HEK293 (cell line): ENCODE measurements at regions not wholly inside any gene's neighbourhood (a gene's known extent, or its start where the extent isn't known, plus 50 kb on each side); places are given as distances from the start of the nearest gene placed in this dataset.

Experiments
- CTCF ChIA-PET: fragments of 350-600 bp; formaldehyde crosslinking; extraction: SDS; loops from one replicate; lab custom pipeline; 2021; ENCODE audit warnings: antibody characterized with exemption; lab: Yijun Ruan, JAX
- POLR2A ChIA-PET: fragments of 300-600 bp; formaldehyde crosslinking; extraction: SDS; loops from one replicate; lab custom pipeline; 2020; ENCODE audit warnings: antibody characterized with exemption, inconsistent platforms; lab: Yijun Ruan, JAX
- H3K27ac ChIP-seq: fragments of 200-500 bp; sonication (Bioruptor generic); 2 replicates; pipeline ENCODE4 v1.5.1; 2014; ENCODE audit warnings: low read depth, low read length, control low read depth, inconsistent platforms; ENCODE audit errors: extremely low read depth
- H3K36me3 ChIP-seq, 2 experiments: fragments of 200-500 bp in 1 of 2; sonication (Bioruptor generic) in 1 of 2; 1 replicate in 1 of 2; 2 replicates in 1 of 2; pipeline ENCODE4 v1.5.1; 2014 to 2017; ENCODE audit warnings: inconsistent platforms in 2 of 2, low read length in 2 of 2; ENCODE audit not compliant: control insufficient read depth in 2 of 2, insufficient read depth in 1 of 2
- H3K4me1 ChIP-seq: fragments of 200-500 bp; sonication (Bioruptor generic); 2 replicates; pipeline ENCODE4 v1.5.1; 2014; ENCODE audit warnings: mild to moderate bottlenecking, low read length, inconsistent platforms; ENCODE audit not compliant: control insufficient read depth, insufficient read depth
- H3K4me3 ChIP-seq: 2 replicates; pipeline ENCODE4 v1.5.1; 2011; ENCODE audit warnings: low read depth, mild to moderate bottlenecking, control low read depth, low read length, moderate library complexity
- H3K9me3 ChIP-seq: fragments of 200-500 bp; sonication (Bioruptor generic); 2 replicates; pipeline ENCODE4 v1.5.1; 2014; ENCODE audit warnings: low read depth, low read length, inconsistent platforms; ENCODE audit not compliant: control insufficient read depth, insufficient read depth
- HOXC10 ChIP-seq: sonication (generic); formaldehyde crosslinking; IDR thresholded peaks from 2 replicates; pipeline ENCODE4 v1.8.1; 2023; ENCODE audit warnings: mild to moderate bottlenecking, missing genetic modification reagents
- REPIN1 ChIP-seq: fragments of 450-650 bp; formaldehyde crosslinking; IDR thresholded peaks from 2 replicates; pipeline ENCODE4 v1.5.1; 2017; ENCODE audit warnings: missing biosample characterization, missing genetic modification characterization, low read depth
- SCRT1 ChIP-seq: fragments of 450-650 bp; formaldehyde crosslinking; IDR thresholded peaks from 2 replicates; pipeline ENCODE4 v1.5.1; 2016; ENCODE audit warnings: missing biosample characterization, missing genetic modification characterization, borderline replicate concordance
- SETDB1 ChIP-seq: IDR thresholded peaks from one replicate; pipeline ENCODE4 v1.6.1; 2017; ENCODE audit warnings: mild to moderate bottlenecking, low read length, moderate library complexity, mixed read lengths; ENCODE audit not compliant: insufficient read length
- TCF7L2 ChIP-seq: IDR thresholded peaks from 2 replicates; pipeline ENCODE4 v1.6.1; 2011; ENCODE audit warnings: low read depth, mild to moderate bottlenecking, inconsistent platforms, low read length, moderate library complexity, borderline replicate concordance
- ZFP41 ChIP-seq: fragments of 450-650 bp; formaldehyde crosslinking; IDR thresholded peaks from 2 replicates; pipeline ENCODE4 v1.5.1; 2016; ENCODE audit warnings: missing biosample characterization, missing genetic modification characterization, borderline replicate concordance
- ZNF140 ChIP-seq: fragments of 450-650 bp; formaldehyde crosslinking; IDR thresholded peaks from 2 replicates; pipeline ENCODE4 v1.5.1; 2016; ENCODE audit warnings: missing biosample characterization, missing genetic modification characterization
- ZNF175 ChIP-seq: fragments of 450-650 bp; formaldehyde crosslinking; IDR thresholded peaks from 2 replicates; pipeline ENCODE4 v1.5.1; 2016; ENCODE audit warnings: missing biosample characterization, missing genetic modification characterization
- ZNF266 ChIP-seq: fragments of 450-650 bp; formaldehyde crosslinking; IDR thresholded peaks from 2 replicates; pipeline ENCODE4 v1.5.1; 2016; ENCODE audit warnings: missing biosample characterization, missing genetic modification characterization, low read depth
- ZNF341 ChIP-seq: fragments of 450-650 bp; formaldehyde crosslinking; IDR thresholded peaks from 2 replicates; pipeline ENCODE4; 2016; ENCODE audit warnings: low read depth, missing biosample characterization, missing genetic modification characterization
- ZNF548 ChIP-seq: fragments of 450-650 bp; formaldehyde crosslinking; IDR thresholded peaks from 2 replicates; pipeline ENCODE4 v1.5.1; 2016; ENCODE audit warnings: missing biosample characterization, missing genetic modification characterization
- ZNF660 ChIP-seq: fragments of 450-650 bp; IDR thresholded peaks from 2 replicates; pipeline ENCODE4 v1.5.1; 2018; ENCODE audit warnings: missing biosample characterization, mild to moderate bottlenecking, missing genetic modification characterization
- ZNF677 ChIP-seq: fragments of 450-650 bp; IDR thresholded peaks from 2 replicates; pipeline ENCODE4 v1.5.0; 2018; ENCODE audit warnings: missing biosample characterization, mild to moderate bottlenecking, missing genetic modification characterization, moderate library complexity
- ZNF777 ChIP-seq: fragments of 450-650 bp; formaldehyde crosslinking; IDR thresholded peaks from 2 replicates; pipeline ENCODE4 v1.5.1; 2017; ENCODE audit warnings: missing biosample characterization, missing genetic modification characterization, borderline replicate concordance
- ZSCAN16 ChIP-seq: fragments of 450-650 bp; formaldehyde crosslinking; IDR thresholded peaks from 2 replicates; pipeline ENCODE4 v1.5.1; 2016; ENCODE audit warnings: missing biosample characterization, missing genetic modification characterization
- TF ChIP-seq, protein P1 (sequence below): fragments of 450-650 bp; formaldehyde crosslinking; IDR thresholded peaks from 2 replicates; pipeline ENCODE4 v1.5.1; 2016; ENCODE audit warnings: missing biosample characterization, missing genetic modification characterization
- TF ChIP-seq, protein P2 (sequence below): fragments of 450-650 bp; formaldehyde crosslinking; IDR thresholded peaks from 2 replicates; pipeline ENCODE4 v1.5.1; 2016; ENCODE audit warnings: missing biosample characterization, missing genetic modification characterization
- TF ChIP-seq, protein P3 (sequence below): fragments of 450-650 bp; formaldehyde crosslinking; IDR thresholded peaks from 2 replicates; pipeline ENCODE4 v1.5.1; 2016; ENCODE audit warnings: missing biosample characterization, missing genetic modification characterization, borderline replicate concordance
- TF ChIP-seq, protein P4 (sequence below): fragments of 450-650 bp; formaldehyde crosslinking; IDR thresholded peaks from 2 replicates; pipeline ENCODE4 v1.5.1; 2017; ENCODE audit warnings: missing biosample characterization, missing genetic modification characterization
- TF ChIP-seq, protein P5 (sequence below): fragments of 450-650 bp; formaldehyde crosslinking; IDR thresholded peaks from 2 replicates; pipeline ENCODE4 v1.5.1; 2016; ENCODE audit warnings: missing biosample characterization, missing genetic modification characterization

GRCh38 chr6:164290101-164290500 lies 875.6 kb downstream of the QKI start:
- no peak overlapping the region for H3K4me3 ChIP-seq
- H3K4me1 ChIP-seq = no peaks in the 10 kb centered on the region
- CTCF ChIA-PET = no interaction called here
- POLR2A ChIA-PET = no interaction called here
- no peaks in the 10 kb centered on the region for H3K36me3 ChIP-seq
- TF ChIP-seq ZNF677 (no peak), ZNF548 (tag by site-specific recombination) (no peak), ZNF341 (tag by site-specific recombination) (no peak), REPIN1 (tag by site-specific recombination) (no peak)
- no peak overlapping the region for H3K27ac ChIP-seq
- H3K9me3 ChIP-seq = no peaks in the 10 kb centered on the region

GRCh38 chr6:164286011-164286410 lies 871.5 kb downstream of the QKI start:
- ChIA-PET CTCF (no interaction called here), POLR2A (no interaction called here)
- Histone ChIP-seq H3K4me3 (no peak overlapping the region), H3K36me3 (no peaks in the 10 kb centered on the region), H3K4me1 (no peaks in the 10 kb centered on the region), H3K9me3 (no peaks in the 10 kb centered on the region), H3K27ac (no peak overlapping the region)
- TF ChIP-seq, protein P1, sequence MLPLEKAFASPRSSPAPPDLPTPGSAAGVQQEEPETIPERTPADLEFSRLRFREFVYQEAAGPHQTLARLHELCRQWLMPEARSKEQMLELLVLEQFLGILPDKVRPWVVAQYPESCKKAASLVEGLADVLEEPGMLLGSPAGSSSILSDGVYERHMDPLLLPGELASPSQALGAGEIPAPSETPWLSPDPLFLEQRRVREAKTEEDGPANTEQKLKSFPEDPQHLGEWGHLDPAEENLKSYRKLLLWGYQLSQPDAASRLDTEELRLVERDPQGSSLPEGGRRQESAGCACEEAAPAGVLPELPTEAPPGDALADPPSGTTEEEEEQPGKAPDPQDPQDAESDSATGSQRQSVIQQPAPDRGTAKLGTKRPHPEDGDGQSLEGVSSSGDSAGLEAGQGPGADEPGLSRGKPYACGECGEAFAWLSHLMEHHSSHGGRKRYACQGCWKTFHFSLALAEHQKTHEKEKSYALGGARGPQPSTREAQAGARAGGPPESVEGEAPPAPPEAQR (tag by site-specific recombination) = no peak
- TF ChIP-seq, protein P2, sequence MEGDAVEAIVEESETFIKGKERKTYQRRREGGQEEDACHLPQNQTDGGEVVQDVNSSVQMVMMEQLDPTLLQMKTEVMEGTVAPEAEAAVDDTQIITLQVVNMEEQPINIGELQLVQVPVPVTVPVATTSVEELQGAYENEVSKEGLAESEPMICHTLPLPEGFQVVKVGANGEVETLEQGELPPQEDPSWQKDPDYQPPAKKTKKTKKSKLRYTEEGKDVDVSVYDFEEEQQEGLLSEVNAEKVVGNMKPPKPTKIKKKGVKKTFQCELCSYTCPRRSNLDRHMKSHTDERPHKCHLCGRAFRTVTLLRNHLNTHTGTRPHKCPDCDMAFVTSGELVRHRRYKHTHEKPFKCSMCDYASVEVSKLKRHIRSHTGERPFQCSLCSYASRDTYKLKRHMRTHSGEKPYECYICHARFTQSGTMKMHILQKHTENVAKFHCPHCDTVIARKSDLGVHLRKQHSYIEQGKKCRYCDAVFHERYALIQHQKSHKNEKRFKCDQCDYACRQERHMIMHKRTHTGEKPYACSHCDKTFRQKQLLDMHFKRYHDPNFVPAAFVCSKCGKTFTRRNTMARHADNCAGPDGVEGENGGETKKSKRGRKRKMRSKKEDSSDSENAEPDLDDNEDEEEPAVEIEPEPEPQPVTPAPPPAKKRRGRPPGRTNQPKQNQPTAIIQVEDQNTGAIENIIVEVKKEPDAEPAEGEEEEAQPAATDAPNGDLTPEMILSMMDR (tag by site-specific recombination) = no peak
- TF ChIP-seq ZNF175 (tag by site-specific recombination) (no peak), SETDB1 (no peak), ZFP41 (tag by site-specific recombination) (no peak), ZSCAN16 (tag by site-specific recombination) (no peak), SCRT1 (no peak), ZNF140 (tag by site-specific recombination) (no peak), ZNF660 (no peak), HOXC10 (CRISPR knock-in tag) (no peak), TCF7L2 (no peak), ZNF266 (tag by site-specific recombination) (no peak), ZNF777 (tag by site-specific recombination) (no peak)
- TF ChIP-seq, protein P3, sequence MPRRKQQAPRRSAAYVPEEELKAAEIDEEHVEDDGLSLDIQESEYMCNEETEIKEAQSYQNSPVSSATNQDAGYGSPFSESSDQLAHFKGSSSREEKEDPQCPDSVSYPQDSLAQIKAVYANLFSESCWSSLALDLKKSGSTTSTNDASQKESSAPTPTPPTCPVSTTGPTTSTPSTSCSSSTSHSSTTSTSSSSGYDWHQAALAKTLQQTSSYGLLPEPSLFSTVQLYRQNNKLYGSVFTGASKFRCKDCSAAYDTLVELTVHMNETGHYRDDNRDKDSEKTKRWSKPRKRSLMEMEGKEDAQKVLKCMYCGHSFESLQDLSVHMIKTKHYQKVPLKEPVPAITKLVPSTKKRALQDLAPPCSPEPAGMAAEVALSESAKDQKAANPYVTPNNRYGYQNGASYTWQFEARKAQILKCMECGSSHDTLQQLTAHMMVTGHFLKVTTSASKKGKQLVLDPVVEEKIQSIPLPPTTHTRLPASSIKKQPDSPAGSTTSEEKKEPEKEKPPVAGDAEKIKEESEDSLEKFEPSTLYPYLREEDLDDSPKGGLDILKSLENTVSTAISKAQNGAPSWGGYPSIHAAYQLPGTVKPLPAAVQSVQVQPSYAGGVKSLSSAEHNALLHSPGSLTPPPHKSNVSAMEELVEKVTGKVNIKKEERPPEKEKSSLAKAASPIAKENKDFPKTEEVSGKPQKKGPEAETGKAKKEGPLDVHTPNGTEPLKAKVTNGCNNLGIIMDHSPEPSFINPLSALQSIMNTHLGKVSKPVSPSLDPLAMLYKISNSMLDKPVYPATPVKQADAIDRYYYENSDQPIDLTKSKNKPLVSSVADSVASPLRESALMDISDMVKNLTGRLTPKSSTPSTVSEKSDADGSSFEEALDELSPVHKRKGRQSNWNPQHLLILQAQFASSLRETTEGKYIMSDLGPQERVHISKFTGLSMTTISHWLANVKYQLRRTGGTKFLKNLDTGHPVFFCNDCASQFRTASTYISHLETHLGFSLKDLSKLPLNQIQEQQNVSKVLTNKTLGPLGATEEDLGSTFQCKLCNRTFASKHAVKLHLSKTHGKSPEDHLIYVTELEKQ (tag by site-specific recombination) = no peak
- TF ChIP-seq, protein P4, sequence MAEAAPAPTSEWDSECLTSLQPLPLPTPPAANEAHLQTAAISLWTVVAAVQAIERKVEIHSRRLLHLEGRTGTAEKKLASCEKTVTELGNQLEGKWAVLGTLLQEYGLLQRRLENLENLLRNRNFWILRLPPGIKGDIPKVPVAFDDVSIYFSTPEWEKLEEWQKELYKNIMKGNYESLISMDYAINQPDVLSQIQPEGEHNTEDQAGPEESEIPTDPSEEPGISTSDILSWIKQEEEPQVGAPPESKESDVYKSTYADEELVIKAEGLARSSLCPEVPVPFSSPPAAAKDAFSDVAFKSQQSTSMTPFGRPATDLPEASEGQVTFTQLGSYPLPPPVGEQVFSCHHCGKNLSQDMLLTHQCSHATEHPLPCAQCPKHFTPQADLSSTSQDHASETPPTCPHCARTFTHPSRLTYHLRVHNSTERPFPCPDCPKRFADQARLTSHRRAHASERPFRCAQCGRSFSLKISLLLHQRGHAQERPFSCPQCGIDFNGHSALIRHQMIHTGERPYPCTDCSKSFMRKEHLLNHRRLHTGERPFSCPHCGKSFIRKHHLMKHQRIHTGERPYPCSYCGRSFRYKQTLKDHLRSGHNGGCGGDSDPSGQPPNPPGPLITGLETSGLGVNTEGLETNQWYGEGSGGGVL (tag by site-specific recombination) = no peak
- TF ChIP-seq, protein P5, sequence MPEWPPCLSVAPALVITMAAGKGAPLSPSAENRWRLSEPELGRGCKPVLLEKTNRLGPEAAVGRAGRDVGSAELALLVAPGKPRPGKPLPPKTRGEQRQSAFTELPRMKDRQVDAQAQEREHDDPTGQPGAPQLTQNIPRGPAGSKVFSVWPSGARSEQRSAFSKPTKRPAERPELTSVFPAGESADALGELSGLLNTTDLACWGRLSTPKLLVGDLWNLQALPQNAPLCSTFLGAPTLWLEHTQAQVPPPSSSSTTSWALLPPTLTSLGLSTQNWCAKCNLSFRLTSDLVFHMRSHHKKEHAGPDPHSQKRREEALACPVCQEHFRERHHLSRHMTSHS (tag by site-specific recombination) = no peak
